ENCODE measurements at regions not wholly inside any gene's neighbourhood (a gene's known extent, or its start where the extent isn't known, plus 50 kb on each side); places are given as distances from the start of the nearest gene placed in this dataset.

- Histone ChIP-seq H3K27ac (ENCODE audit: low read depth, low read length) (no peak overlapping the region), H2BK120ac (replicated peaks; ENCODE audit: low read depth, low read length) (no peak overlapping the region), H3K9ac (replicated peaks in 1 of 4; ENCODE audit: extremely low read depth in 1 of 4, low read depth in 3 of 4, low read length in 3 of 4) (no peak overlapping the region), H2AFZ (ENCODE audit: low read length) (no peak overlapping the region), H4K91ac (replicated peaks; ENCODE audit: insufficient read length, low read length) (no peak overlapping the region), H4K20me1 (replicated peaks in 1 of 2; ENCODE audit: control insufficient read depth in 1 of 2, insufficient read depth in 2 of 2, low read length in 2 of 2) (no peaks in the 10 kb centered on the region), H2BK5ac (ENCODE audit: low read depth, low read length) (no peak overlapping the region), H3K4ac (replicated peaks; ENCODE audit: insufficient read length, low read depth, low read length) (no peak overlapping the region), H3K14ac (ENCODE audit: insufficient read length) (no peak overlapping the region), H3K9me3 (ENCODE audit: insufficient read depth in 2 of 2, low read depth in 1 of 2, low read length in 1 of 2) (no peaks in the 10 kb centered on the region), H2BK12ac (ENCODE audit: low read depth, low read length) (no peak overlapping the region), H4K8ac (ENCODE audit: extremely low read depth, insufficient read depth, low read length) (no peak overlapping the region), H3K23me2 (ENCODE audit: low read depth, low read length) (no peaks in the 10 kb centered on the region), H3K56ac (replicated peaks; ENCODE audit: insufficient read length, low read depth, low read length) (no peak overlapping the region), H3K4me3 (ENCODE audit: extremely low read depth in 1 of 4, insufficient read depth in 2 of 4, low read depth in 3 of 4, low read length in 4 of 4) (no peak overlapping the region), H3K79me2 (ENCODE audit: control insufficient read depth in 1 of 2, insufficient read depth in 2 of 2, low read length in 2 of 2) (no peaks in the 10 kb centered on the region), H3K27me3 (replicated peaks in 1 of 4; ENCODE audit: control insufficient read depth in 3 of 4, extremely low read depth in 1 of 4, insufficient read depth in 3 of 4, low read length in 3 of 4) (no peaks in the 10 kb centered on the region), H3K23ac (ENCODE audit: insufficient read length) (no peak overlapping the region), H2AK5ac (ENCODE audit: low read depth, low read length) (no peak overlapping the region), H3K79me1 (ENCODE audit: low read depth, low read length) (no peaks in the 10 kb centered on the region), H3K18ac (ENCODE audit: extremely low read depth, low read length) (no peak overlapping the region), H3K4me2 (ENCODE audit: insufficient read depth in 1 of 2, low read depth in 2 of 2, low read length in 2 of 2) (no peak overlapping the region), H2BK20ac (ENCODE audit: low read length) (no peak overlapping the region), H2BK15ac (ENCODE audit: low read length) (no peak overlapping the region), H3K36me3 (ENCODE audit: control insufficient read depth in 2 of 4, insufficient read depth in 4 of 4, low read length in 3 of 4) (no peaks in the 10 kb centered on the region), H3K4me1 (replicated peaks in 1 of 4; ENCODE audit: control insufficient read depth in 3 of 4, insufficient read depth in 4 of 4, low read length in 3 of 4) (no peaks in the 10 kb centered on the region), H4K5ac (ENCODE audit: insufficient read length, low read depth, low read length) (no peak overlapping the region)
- no peak for TF ChIP-seq YY1 (IDR thresholded peaks at IDR 0.05; ENCODE audit: low read depth, low read length)
- no peak for DNase-seq (ENCODE audit: low read depth in 1 of 2, low spot score in 2 of 2)
- 90% methylated on average over 5 of the region's 5 CpGs; no CpG with 5 or more reads in 1 of the 2 experiments for WGBS, 2 experiments (ENCODE audit: extremely low coverage in 1 of 2, insufficient coverage in 1 of 2, insufficient read length in 1 of 2, insufficient replicate concordance in 2 of 2, low coverage in 1 of 2, low lambda C conversion rate in 2 of 2, missing lambda C conversion rate in 1 of 2)
- ChIA-PET CTCF (ENCODE audit: partially characterized antibody) (interaction anchor here (0.8 to 1.7 kb wide), 4 partner anchors 8 to 116 kb away, joined by 3 to 5 read pairs (median 4); no protein-coding TSS in a partner anchor), POLR2A (ENCODE audit: partially characterized antibody) (no interaction called here)
- FAIRE-seq: no peak
Observed at GRCh38 chr11:134841411-134841810, 429.4 kb upstream of the B3GAT1 start.
